Tibial nerve (tissue), 4 donors: ENCODE measurements at regions not wholly inside any gene's neighbourhood (a gene's known extent, or its start where the extent isn't known, plus 50 kb on each side); places are given as distances from the start of the nearest gene placed in this dataset.

Source experiments
- DNase-seq, 2 donors: peaks; one replicate each; pipeline ENCODE4 v3.0.0-alpha.2; 2019; ENCODE audit warnings: low spot score in 2 of 2
- H3K27ac ChIP-seq, 4 donors: fragments of 200-600 bp; sonication (generic) in 3 of 4; one replicate each; pipeline ENCODE4 v1.5.1; 2017 to 2019; ENCODE audit warnings: mild to moderate bottlenecking in 1 of 4
- H3K27me3 ChIP-seq, 2 donors: fragments of 200-600 bp; sonication (generic) in 1 of 2; one replicate each; pipeline versions ENCODE4 v1.5.1 to v1.6.0; 2017 to 2019
- H3K36me3 ChIP-seq, 3 donors: fragments of 200-600 bp; sonication (generic); one replicate each; pipeline ENCODE4 v1.5.1; 2018 to 2019
- H3K4me1 ChIP-seq, 4 donors: fragments of 200-600 bp; sonication (generic) in 3 of 4; one replicate each; pipeline ENCODE4 v1.5.1; 2017 to 2019
- H3K4me3 ChIP-seq, 4 donors: fragments of 200-600 bp; sonication (generic) in 3 of 4; one replicate each; pipeline ENCODE4 v1.5.1; 2017 to 2019; ENCODE audit warnings: mild to moderate bottlenecking in 1 of 4, moderate library complexity in 1 of 4
- H3K9me3 ChIP-seq, 4 donors: fragments of 200-600 bp; sonication (generic) in 3 of 4; one replicate each; pipeline ENCODE4 v1.5.1; 2017 to 2019
- EP300 ChIP-seq, 2 donors: sonication (generic); formaldehyde crosslinking; IDR thresholded peaks; one replicate each; pipeline ENCODE4 v1.6.1; 2017; ENCODE audit warnings: antibody characterized with exemption in 2 of 2, mild to moderate bottlenecking in 1 of 2
- POLR2A ChIP-seq, 2 donors: fragments of 450-650 bp; IDR thresholded peaks; one replicate each; pipeline ENCODE4 v1.6.1; 2017; ENCODE audit warnings: antibody characterized with exemption in 2 of 2, mild to moderate bottlenecking in 2 of 2, moderate library complexity in 2 of 2
- WGBS, 2 donors: methylation state at CpG; one replicate each; pipeline ENCODE4 v1.1.5; 2018; 5-methylcytosine and 5-hydroxymethylcytosine counted together
- TF ChIP-seq, protein P1 (sequence below), 5 experiments: fragments of 200-600 bp in 3 of 5; fragments of 450-650 bp in 2 of 5; sonication (generic) in 3 of 5; IDR thresholded peaks; one replicate each; pipeline ENCODE4 v1.5.1; 2016 to 2019; ENCODE audit warnings: antibody characterized with exemption in 5 of 5, mild to moderate bottlenecking in 3 of 5, moderate library complexity in 2 of 5

DNA sequence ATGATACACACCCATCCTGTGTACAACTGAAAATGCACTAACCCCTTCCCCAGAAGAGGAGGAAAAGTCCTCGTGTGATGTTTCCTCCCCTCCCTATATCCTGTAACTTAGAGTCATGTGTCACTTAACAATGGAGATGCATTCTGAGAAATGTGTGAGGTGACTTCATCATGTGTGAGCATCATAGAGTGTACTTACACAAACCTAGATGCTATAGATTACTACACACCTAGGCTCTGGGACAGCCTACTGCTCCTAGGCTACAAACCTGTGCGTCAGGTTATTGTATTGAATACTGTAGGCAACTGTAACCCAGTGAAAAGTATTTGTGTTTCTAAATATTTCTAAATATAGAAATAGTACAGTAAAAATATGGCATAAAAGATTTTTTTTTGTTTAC lies 98.6 kb upstream of the FAM180A start:
- no peaks in the 10 kb centered on the region for H3K27me3 ChIP-seq
- 85 to 88% methylated on average over 2 of the region's 2 CpGs for WGBS, 2 donors
- H3K4me3 ChIP-seq, result no peak overlapping the region
- H3K27ac ChIP-seq, result no peak overlapping the region
- no peak for DNase-seq
- TF ChIP-seq POLR2A (IDR thresholded peaks at IDR 0.05) (no peak), EP300 (IDR thresholded peaks at IDR 0.05) (no peak)
- TF ChIP-seq, protein P1, sequence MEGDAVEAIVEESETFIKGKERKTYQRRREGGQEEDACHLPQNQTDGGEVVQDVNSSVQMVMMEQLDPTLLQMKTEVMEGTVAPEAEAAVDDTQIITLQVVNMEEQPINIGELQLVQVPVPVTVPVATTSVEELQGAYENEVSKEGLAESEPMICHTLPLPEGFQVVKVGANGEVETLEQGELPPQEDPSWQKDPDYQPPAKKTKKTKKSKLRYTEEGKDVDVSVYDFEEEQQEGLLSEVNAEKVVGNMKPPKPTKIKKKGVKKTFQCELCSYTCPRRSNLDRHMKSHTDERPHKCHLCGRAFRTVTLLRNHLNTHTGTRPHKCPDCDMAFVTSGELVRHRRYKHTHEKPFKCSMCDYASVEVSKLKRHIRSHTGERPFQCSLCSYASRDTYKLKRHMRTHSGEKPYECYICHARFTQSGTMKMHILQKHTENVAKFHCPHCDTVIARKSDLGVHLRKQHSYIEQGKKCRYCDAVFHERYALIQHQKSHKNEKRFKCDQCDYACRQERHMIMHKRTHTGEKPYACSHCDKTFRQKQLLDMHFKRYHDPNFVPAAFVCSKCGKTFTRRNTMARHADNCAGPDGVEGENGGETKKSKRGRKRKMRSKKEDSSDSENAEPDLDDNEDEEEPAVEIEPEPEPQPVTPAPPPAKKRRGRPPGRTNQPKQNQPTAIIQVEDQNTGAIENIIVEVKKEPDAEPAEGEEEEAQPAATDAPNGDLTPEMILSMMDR (IDR thresholded peaks at IDR 0.05), result no peak
- H3K4me1 ChIP-seq, result no peaks in the 10 kb centered on the region
- H3K9me3 ChIP-seq, result no peaks in the 10 kb centered on the region
- no peaks in the 10 kb centered on the region for H3K36me3 ChIP-seq

DNA sequence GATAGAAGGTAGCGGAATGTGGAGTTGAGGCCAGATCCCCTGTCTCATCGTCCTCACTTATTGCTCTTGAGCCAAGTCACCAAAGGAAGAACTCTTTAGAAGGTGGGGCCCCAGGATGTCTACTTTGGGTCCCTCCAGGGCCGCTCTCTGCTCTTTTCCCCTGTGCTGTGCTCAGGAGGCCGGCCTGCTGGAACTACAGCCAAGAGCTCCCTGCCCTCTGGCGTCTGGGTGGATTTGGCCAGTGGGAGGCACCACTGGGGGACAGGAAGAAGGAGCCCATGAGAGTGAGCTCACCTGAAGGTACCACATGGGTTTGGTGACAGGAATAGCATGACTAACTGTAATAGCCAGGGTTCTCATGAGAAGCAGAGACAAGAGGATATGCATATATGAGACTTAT lies 97.7 kb upstream of the FAM180A start:
- no peak for TF ChIP-seq POLR2A (IDR thresholded peaks at IDR 0.05)
- TF ChIP-seq, protein P1 (IDR thresholded peaks at IDR 0.05), result no peak
- no peak for TF ChIP-seq EP300 (IDR thresholded peaks at IDR 0.05)
- Histone ChIP-seq H3K36me3 (no peaks in the 10 kb centered on the region), H3K27me3 (no peaks in the 10 kb centered on the region), H3K4me1 (no peaks in the 10 kb centered on the region), H3K9me3 (no peaks in the 10 kb centered on the region), H3K4me3 (no peak overlapping the region), H3K27ac (no peak overlapping the region)
- 82 to 84% methylated on average over 5 of the region's 5 CpGs for WGBS, 2 donors
- no peak for DNase-seq

- 88 to 89% methylated on average over 3 of the region's 3 CpGs for WGBS, 2 donors
- H3K27ac ChIP-seq, result no peak overlapping the region
- no peaks in the 10 kb centered on the region for H3K36me3 ChIP-seq
- no peak overlapping the region for H3K4me3 ChIP-seq
- H3K4me1 ChIP-seq, result no peaks in the 10 kb centered on the region
- no peak for TF ChIP-seq EP300 (IDR thresholded peaks at IDR 0.05)
- TF ChIP-seq, protein P1 (IDR thresholded peaks at IDR 0.05), result no peak
- TF ChIP-seq POLR2A (IDR thresholded peaks at IDR 0.05), result no peak
- H3K9me3 ChIP-seq, result no peaks in the 10 kb centered on the region
- no peak for DNase-seq
- H3K27me3 ChIP-seq, result no peaks in the 10 kb centered on the region
These were observed 96.9 kb upstream of the FAM180A start for GRCh38 chr7:135845415-135846075.

- 92 to 93% methylated on average over 5 of the region's 5 CpGs for WGBS, 2 donors
- Histone ChIP-seq H3K27me3 (no peaks in the 10 kb centered on the region), H3K9me3 (no peaks in the 10 kb centered on the region), H3K36me3 (no peaks in the 10 kb centered on the region), H3K4me3 (no peak overlapping the region), H3K4me1 (no peaks in the 10 kb centered on the region), H3K27ac (no peak overlapping the region)
- TF ChIP-seq, protein P1 (IDR thresholded peaks at IDR 0.05), result no peak
- no peak for TF ChIP-seq EP300 (IDR thresholded peaks at IDR 0.05)
- TF ChIP-seq POLR2A (IDR thresholded peaks at IDR 0.05), result no peak
- no peak for DNase-seq
These were observed 96.3 kb upstream of the FAM180A start for GRCh38 chr7:135844903-135845302.

GRCh38 chr7:135843214-135843613 lies 94.6 kb upstream of the FAM180A start:
- TF ChIP-seq EP300 (IDR thresholded peaks at IDR 0.05) (no peak), POLR2A (IDR thresholded peaks at IDR 0.05) (no peak)
- TF ChIP-seq, protein P1 (IDR thresholded peaks at IDR 0.05), result no peak
- Histone ChIP-seq H3K36me3 (no peaks in the 10 kb centered on the region), H3K4me1 (no peaks in the 10 kb centered on the region), H3K9me3 (no peaks in the 10 kb centered on the region), H3K27me3 (no peaks in the 10 kb centered on the region), H3K4me3 (no peak overlapping the region), H3K27ac (no peak overlapping the region)
- no peak for DNase-seq
- 83% methylated on average over 4 of the region's 4 CpGs for WGBS, 2 donors
